ENCODE measurements at regions not wholly inside any gene's neighbourhood (a gene's known extent, or its start where the extent isn't known, plus 50 kb on each side); places are given as distances from the start of the nearest gene placed in this dataset.

GRCh38 chr4:111982089-111982488 lies 163.2 kb upstream of the FAM241A start:
- H3K79me2 ChIP-seq (ENCODE audit: control insufficient read depth, insufficient read depth, low read length): no peaks in the 10 kb centered on the region
- ChIA-PET SMC1A (ENCODE audit: uncharacterized antibody, unreplicated experiment) (interaction anchor here (1.7 kb wide), 1 partner anchor 38 kb away, joined by 4 read pairs; no protein-coding TSS in a partner anchor), POLR2A (no interaction called here), CTCF (no interaction called here), RAD21 (ENCODE audit: unreplicated experiment) (no interaction called here)
- FAIRE-seq: no peak
- no peaks in the 10 kb centered on the region for H4K20me1 ChIP-seq (ENCODE audit: control insufficient read depth, insufficient read depth)
- no peak overlapping the region for H3K27ac ChIP-seq (ENCODE audit: control insufficient read depth, insufficient read depth)
- no peak overlapping the region for H3K4me2 ChIP-seq (ENCODE audit: control insufficient read depth, insufficient read depth)
- 55% methylated on average over 1 of the region's 1 CpG for WGBS (ENCODE audit: insufficient coverage, insufficient replicate concordance, low lambda C conversion rate, missing lambda C conversion rate)
- intact Hi-C loops (cut with micrococcal nuclease; ENCODE audit: unreplicated experiment): no loop called here
- ATAC-seq: peak; percentile 26; the same call in 1 of the 3 replicates
- H3K9me3 ChIP-seq (replicated peaks; ENCODE audit: control insufficient read depth, insufficient read depth, low read length): no peaks in the 10 kb centered on the region; the same call in 2 of the 3 replicates
- H3K4me3 ChIP-seq: no peak overlapping the region
- no TSS peak for BruUV-seq (replicated peaks)
- H2AFZ ChIP-seq (ENCODE audit: control insufficient read depth, low read depth, low read length): no peak overlapping the region
- in situ Hi-C loops (cut with MboI): no loop called here
- no peaks in the 10 kb centered on the region for H3K36me3 ChIP-seq (ENCODE audit: control insufficient read depth in 2 of 2, insufficient read depth in 2 of 2, low read length in 1 of 2)
- H3K9ac ChIP-seq (ENCODE audit: control insufficient read depth, insufficient read depth, low read length): no peak overlapping the region
- no peaks in the 10 kb centered on the region for H3K4me1 ChIP-seq (ENCODE audit: control insufficient read depth, insufficient read depth, low read length)
- DNase-seq (ENCODE audit: low read depth, low spot score): no peak
- H3K27me3 ChIP-seq (replicated peaks in 1 of 2; ENCODE audit: control insufficient read depth in 2 of 2, insufficient read depth in 2 of 2, low read length in 1 of 2): no peaks in the 10 kb centered on the region
- TF ChIP-seq BCL11A (IDR thresholded peaks at IDR 0.05; ENCODE audit: low read depth, low read length) (no peak), RELB (IDR thresholded peaks at IDR 0.05; ENCODE audit: low read depth) (no peak), GABPA (IDR thresholded peaks at IDR 0.05; ENCODE audit: low read depth) (no peak), STAT1 (conservative IDR thresholded peaks at IDR 0.05) (no peak), SUPT20H (IDR thresholded peaks at IDR 0.05; ENCODE audit: borderline replicate concordance, control insufficient read depth, low read depth, low read length) (no peak), ZBTB33 (IDR thresholded peaks at IDR 0.05) (no peak), YY1 (IDR thresholded peaks at IDR 0.05; ENCODE audit: low read depth, low read length) (no peak), IRF4 (IDR thresholded peaks at IDR 0.05; ENCODE audit: low read depth, low read length) (no peak), SKIL (IDR thresholded peaks at IDR 0.05; ENCODE audit: low read depth, poor library complexity, severe bottlenecking) (no peak), SIX5 (IDR thresholded peaks at IDR 0.05; ENCODE audit: low read depth, low read length, severe bottlenecking) (no peak), LARP7 (IDR thresholded peaks at IDR 0.05) (no peak), ZNF24 (IDR thresholded peaks at IDR 0.05) (no peak), FOXK2 (IDR thresholded peaks at IDR 0.05) (no peak), CEBPZ (IDR thresholded peaks at IDR 0.05; ENCODE audit: low read depth, low read length) (no peak)
